AG09309 (cell line): ENCODE measurements at regions not wholly inside any gene's neighbourhood (a gene's known extent, or its start where the extent isn't known, plus 50 kb on each side); places are given as distances from the start of the nearest gene placed in this dataset.

Experiments
- DNase-seq: peaks from one replicate; pipeline ENCODE4 v3.0.0-alpha.2; 2010; ENCODE audit warnings: low read depth
- H3K4me3 ChIP-seq: 2 replicates; pipeline ENCODE4 v1.5.1; 2011; ENCODE audit warnings: mild to moderate bottlenecking, low read depth, low read length, moderate library complexity; ENCODE audit not compliant: control insufficient read depth
- CTCF ChIP-seq: IDR thresholded peaks from 2 replicates; pipeline ENCODE4 v1.5.1; 2011; ENCODE audit warnings: mild to moderate bottlenecking, low read depth, low read length, inconsistent platforms; ENCODE audit not compliant: insufficient read depth, control insufficient read depth; ENCODE audit errors: missing control alignments

GRCh38 chr1:8218351-8219092 is 99.4 kb upstream of the SLC45A1 start:
- no peak for TF ChIP-seq CTCF
- H3K4me3 ChIP-seq: no peak overlapping the region
- no peak for DNase-seq

- H3K4me3 ChIP-seq: no peak overlapping the region
- TF ChIP-seq CTCF: no peak
- DNase-seq: no peak
Measured at GRCh38 chr1:8217809-8218208, 100.1 kb upstream of the SLC45A1 start.

- DNase-seq: no peak
- TF ChIP-seq CTCF: no peak
Measured at GRCh38 chr1:8217011-8217711, 100.8 kb upstream of the SLC45A1 start.

GRCh38 chr1:8216005-8216404 is 101.9 kb upstream of the SLC45A1 start:
- TF ChIP-seq CTCF: no peak
- no peak for DNase-seq
- no peak overlapping the region for H3K4me3 ChIP-seq

More at GRCh38 chr1:8217011-8217711, 100.8 kb upstream of the SLC45A1 start:
- peak overlapping the region; percentile 1; the same call in 1 of the 2 replicates for H3K4me3 ChIP-seq

- peak; percentile 13 for TF ChIP-seq CTCF
- no peak overlapping the region for H3K4me3 ChIP-seq
- no peak for DNase-seq
Measured at GRCh38 chr1:8214501-8215173, 103.3 kb upstream of the SLC45A1 start.

GRCh38 chr1:8213676-8214075 is 104.2 kb upstream of the SLC45A1 start:
- no peak overlapping the region for H3K4me3 ChIP-seq
- DNase-seq: no peak
- TF ChIP-seq CTCF: no peak
